ENCODE measurements at regions not wholly inside any gene's neighbourhood (a gene's known extent, or its start where the extent isn't known, plus 50 kb on each side); places are given as distances from the start of the nearest gene placed in this dataset.

GRCh38 chr4:129233691-129234090 lies 137.7 kb downstream of the C4orf33 start (continued):
- TF ChIP-seq, protein P1, sequence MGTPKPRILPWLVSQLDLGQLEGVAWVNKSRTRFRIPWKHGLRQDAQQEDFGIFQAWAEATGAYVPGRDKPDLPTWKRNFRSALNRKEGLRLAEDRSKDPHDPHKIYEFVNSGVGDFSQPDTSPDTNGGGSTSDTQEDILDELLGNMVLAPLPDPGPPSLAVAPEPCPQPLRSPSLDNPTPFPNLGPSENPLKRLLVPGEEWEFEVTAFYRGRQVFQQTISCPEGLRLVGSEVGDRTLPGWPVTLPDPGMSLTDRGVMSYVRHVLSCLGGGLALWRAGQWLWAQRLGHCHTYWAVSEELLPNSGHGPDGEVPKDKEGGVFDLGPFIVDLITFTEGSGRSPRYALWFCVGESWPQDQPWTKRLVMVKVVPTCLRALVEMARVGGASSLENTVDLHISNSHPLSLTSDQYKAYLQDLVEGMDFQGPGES (IDR thresholded peaks at IDR 0.05) = no peak

GRCh38 chr4:129236351-129236750 lies 140.4 kb downstream of the C4orf33 start:
- no peaks in the 10 kb centered on the region; a peak in 2 of 4 replicates for H3K27me3 ChIP-seq (replicated peaks in 1 of 2; ENCODE audit: control insufficient read depth in 2 of 2, insufficient read depth in 2 of 2, low read length in 1 of 2)
- ATAC-seq = no peak
- H3K9ac ChIP-seq (ENCODE audit: control insufficient read depth, insufficient read depth, low read length) = no peak overlapping the region
- H3K36me3 ChIP-seq (ENCODE audit: control insufficient read depth in 2 of 2, insufficient read depth in 2 of 2, low read length in 1 of 2) = no peaks in the 10 kb centered on the region
- CTCF ChIA-PET = no interaction called here
- no peaks in the 10 kb centered on the region for H3K79me2 ChIP-seq (ENCODE audit: control insufficient read depth, insufficient read depth, low read length)
- H3K27ac ChIP-seq (ENCODE audit: control insufficient read depth, insufficient read depth) = no peak overlapping the region
- intact Hi-C loops (cut with micrococcal nuclease; ENCODE audit: unreplicated experiment) (no loop called here), in situ Hi-C loops (cut with MboI) (no loop called here)
- FAIRE-seq = no peak
- TF ChIP-seq SIN3A (IDR thresholded peaks at IDR 0.05; ENCODE audit: low read depth, low read length) (no peak), HSF1 (IDR thresholded peaks at IDR 0.05; ENCODE audit: low read depth, low read length) (no peak), NFIC (IDR thresholded peaks at IDR 0.05; ENCODE audit: low read depth, low read length) (no peak), BHLHE40 (IDR thresholded peaks at IDR 0.05; ENCODE audit: borderline replicate concordance in 1 of 2, low read depth in 2 of 2, low read length in 1 of 2) (no peak), BACH1 (IDR thresholded peaks at IDR 0.05; ENCODE audit: borderline replicate concordance) (no peak), TAF1 (IDR thresholded peaks at IDR 0.05; ENCODE audit: borderline replicate concordance, low read depth, low read length) (no peak)
- POLR2A ChIA-PET = no interaction called here
- no peaks in the 10 kb centered on the region for H3K4me1 ChIP-seq (ENCODE audit: control insufficient read depth, insufficient read depth, low read length)
- no peak overlapping the region for H3K4me3 ChIP-seq
- WGBS (ENCODE audit: insufficient coverage, insufficient replicate concordance, low lambda C conversion rate, missing lambda C conversion rate) = 18% methylated on average over 3 of the region's 3 CpGs
- no peak overlapping the region for H3K4me2 ChIP-seq (ENCODE audit: control insufficient read depth, insufficient read depth)
- H3K9me3 ChIP-seq (replicated peaks; ENCODE audit: control insufficient read depth, insufficient read depth, low read length) = no peaks in the 10 kb centered on the region
- no peak for DNase-seq (ENCODE audit: low read depth, low spot score)
- RAD21 ChIA-PET (ENCODE audit: unreplicated experiment) = no interaction called here
- H4K20me1 ChIP-seq (ENCODE audit: control insufficient read depth, insufficient read depth) = no peaks in the 10 kb centered on the region
- H2AFZ ChIP-seq (ENCODE audit: control insufficient read depth, low read depth, low read length) = no peak overlapping the region
- BruUV-seq (replicated peaks) = no TSS peak
- SMC1A ChIA-PET (ENCODE audit: uncharacterized antibody, unreplicated experiment) = no interaction called here

Data from GM12878 (cell line).